ENCODE measurements at regions not wholly inside any gene's neighbourhood (a gene's known extent, or its start where the extent isn't known, plus 50 kb on each side); places are given as distances from the start of the nearest gene placed in this dataset.
"Not testable (repeated sequence)": the region's sequence is repeated elsewhere in the genome, so short reads cannot be mapped to it uniquely, and the experiment has no call there.

DNA sequence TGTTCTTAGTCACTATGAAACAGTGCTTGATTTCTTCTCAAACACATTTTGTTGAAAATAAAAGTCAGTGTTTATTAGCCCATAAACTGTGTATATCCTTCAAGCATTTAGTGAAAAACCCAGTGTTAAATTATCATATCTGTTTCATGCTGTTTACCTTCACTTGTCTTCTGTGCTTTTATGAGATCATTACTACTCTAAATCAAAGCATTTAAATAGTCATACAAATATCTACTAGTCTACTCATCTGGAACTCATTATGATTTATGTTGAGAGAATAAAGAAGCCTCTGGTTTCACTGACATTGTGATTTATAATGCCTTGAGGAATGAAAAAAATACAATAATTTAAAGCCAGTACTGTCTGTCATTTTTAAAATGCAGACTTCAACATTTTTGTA, 366.5 kb downstream of the SLCO4C1 start:
- DNase-seq: no peak

DNA sequence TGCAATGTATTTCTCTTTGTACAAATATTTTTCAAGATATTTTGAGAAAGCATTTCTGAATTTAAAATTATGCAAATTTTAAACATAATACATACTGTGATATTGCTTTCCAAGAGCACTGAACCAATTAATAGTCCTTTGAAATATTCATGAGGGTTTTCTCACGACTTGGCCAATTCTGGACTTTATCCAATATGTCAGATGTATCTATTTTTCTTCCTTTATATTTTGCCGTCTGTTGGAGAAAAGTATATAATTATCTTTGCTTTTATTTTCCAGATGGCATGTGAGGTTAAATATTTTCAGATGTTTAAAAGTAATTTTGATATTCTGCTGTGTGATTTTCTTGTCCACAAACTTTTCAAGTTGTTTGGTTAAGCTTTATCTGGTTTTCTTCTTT, 378.9 kb downstream of the SLCO4C1 start:
- DNase-seq: no peak

DNA sequence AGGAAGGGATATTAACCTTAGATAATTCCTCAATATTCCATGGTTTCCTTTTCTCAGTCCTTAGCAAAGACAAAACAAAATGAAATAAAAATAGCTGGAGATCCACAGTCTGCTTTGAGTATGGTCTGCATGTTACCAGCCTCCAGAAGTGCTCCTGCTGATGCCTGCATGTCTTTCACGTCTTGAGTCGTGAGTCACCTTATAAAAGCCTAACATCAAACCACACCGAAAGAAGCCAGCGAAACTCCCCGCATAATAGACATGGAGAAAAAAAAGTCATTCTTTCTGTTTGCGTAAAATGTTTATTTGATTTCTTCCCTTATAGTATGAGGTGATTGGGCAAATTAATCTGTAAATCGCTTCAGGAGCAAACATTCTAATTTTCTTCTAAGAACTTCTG, 380.5 kb downstream of the SLCO4C1 start:
- DNase-seq: no peak

DNA sequence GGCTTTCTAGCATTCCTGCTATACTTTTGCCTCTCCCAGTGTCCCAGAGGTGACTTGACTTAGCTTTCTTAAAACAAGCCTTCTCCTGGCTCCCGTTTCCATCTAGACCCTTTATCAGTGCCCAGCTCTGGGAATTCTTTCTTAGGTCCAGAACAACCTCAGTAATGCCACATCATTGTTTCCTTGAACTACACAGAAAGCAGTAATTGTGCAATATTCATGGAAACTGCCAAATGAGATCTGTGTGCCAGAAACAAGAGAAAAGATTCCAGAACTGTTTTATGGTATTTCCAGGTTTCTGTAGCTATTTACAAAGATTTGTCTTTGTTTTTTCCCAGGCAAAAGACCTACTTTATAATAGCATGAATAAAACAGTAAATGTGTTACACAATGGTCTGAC, 391.3 kb downstream of the SLCO4C1 start:
- no peak for DNase-seq

DNA sequence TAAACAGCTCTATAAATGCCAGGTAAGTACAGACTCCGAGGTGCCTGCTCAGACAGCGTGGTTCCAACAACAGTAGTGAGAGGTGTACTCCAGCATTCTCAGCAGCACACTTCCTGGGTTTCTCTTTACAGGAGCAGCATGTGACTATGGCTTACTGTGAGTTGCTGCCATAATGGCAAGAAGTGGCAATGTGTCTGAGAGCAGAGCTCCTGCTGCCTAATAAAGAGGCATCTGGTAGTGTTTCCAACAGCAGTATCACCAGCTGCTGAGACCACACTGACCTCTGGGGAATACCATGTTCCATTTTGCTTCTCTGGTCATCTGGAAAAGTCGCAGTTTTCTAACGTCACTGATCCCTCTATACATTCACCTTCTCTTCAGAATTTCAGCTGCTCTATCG, 398.2 kb downstream of the SLCO4C1 start:
- DNase-seq: no peak

DNA sequence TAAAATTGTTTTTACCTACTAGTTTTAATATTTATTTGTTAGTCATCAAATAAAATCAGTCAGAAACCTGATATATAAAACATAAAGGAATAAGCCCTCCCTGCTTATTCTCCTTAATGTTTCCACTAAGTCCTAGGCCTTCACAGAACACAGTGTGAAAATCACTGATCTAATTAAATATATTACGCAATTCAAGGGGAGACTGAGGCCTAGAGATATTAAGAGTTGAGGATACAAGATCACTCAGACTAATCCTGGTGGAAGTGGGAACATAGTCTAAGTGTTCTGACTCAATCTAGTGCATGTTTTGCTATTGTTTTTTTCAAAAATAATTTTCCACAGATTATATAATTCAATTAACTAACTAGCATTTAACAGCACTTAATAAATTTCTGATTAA, 401.1 kb downstream of the SLCO4C1 start:
- no peak for DNase-seq

DNA sequence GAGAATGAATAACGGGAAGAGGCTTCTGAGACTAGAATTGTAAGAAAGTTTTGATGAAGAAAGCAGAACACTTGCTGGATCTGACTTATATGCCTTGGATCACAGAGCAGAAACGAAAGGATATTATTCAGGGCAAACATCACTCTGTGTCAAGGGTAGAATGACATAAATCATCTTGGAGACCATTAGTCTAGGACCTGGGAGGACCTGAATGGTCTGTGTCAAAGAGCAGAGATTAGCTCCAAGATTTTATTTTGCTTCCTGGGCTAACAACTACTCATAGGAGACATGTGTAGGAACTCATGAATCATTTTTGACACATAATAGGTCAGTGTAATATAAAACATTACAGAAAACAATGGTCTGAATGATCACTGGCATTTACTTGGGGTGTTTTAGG, 417.9 kb downstream of the SLCO4C1 start:
- no peak for DNase-seq

DNA sequence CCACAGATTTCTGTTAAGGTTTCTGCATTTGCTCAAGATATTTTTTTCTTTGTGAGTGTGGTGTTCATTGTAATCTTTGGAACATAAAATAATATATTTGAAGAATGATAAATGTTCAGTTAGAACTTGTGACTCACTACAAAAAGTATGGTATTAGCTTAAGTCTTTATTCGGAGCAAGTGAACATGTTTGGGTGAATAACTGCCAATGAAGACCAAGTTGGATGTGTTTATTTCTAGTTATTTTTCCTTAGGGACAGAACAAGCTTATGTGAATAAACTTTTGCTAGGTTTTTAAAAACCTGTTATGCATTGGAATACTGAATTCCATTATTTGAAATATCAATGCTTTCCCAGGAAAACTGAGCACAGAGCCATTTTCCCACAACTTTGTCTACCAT, 418.6 kb downstream of the SLCO4C1 start:
- no peak for DNase-seq

DNA sequence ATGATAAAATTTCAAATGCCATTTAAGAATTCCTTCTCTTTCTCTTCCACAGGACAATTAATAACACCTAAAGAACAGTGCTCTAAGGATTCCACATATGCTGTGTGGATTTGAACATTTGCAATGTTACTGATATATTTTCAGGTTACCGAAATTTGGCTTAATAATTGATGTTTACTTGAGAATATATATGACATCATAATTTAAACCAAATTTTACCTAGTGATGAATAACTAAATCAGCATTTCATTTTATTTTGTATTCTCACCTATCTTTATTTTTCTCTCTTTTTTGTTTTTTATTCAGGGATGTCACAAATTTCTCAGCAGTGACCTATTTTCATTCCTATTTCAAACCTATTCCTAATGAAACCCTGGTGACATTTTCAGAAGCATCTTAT, 429.6 kb downstream of the SLCO4C1 start:
- DNase-seq: no peak

DNA sequence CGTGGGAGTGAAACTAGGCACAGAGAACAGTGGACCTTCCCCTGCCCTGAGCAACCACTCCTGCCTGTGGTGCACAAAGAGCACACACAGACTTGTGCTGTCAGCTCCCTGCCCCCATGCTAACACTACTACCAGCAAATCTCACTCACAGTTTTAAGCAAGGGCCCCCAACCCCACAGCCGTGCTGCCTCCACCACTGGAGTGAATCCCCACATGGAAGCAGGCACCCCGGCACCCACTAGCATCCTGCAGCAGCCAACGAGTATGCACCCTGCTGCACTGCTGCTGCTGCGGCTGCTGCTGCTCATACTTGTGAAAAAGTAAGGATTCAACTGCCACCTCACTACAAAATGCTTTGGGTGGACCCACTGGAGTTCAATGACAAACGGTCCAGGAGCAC, 435.5 kb downstream of the SLCO4C1 start:
- no peak for DNase-seq

DNA sequence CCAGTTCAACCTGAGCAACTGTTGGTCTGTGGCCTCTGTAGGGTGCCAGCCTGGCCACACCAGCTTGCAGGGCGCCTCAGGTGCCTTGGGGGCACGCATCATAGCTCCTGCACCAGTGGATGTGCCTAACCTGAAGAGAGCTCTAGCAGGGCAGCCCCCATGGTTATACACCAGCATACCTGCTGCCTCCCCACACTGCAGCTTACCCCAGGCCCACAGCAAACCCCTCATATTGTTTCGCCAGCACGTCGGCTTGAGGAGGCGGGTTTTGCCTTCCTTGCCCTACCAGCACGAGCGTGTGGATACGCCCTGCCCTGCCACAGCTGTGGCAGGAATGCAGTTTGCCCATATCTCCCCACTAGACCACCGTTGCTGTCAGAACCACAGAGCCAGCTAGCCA, 435.9 kb downstream of the SLCO4C1 start:
- DNase-seq: no peak

DNA sequence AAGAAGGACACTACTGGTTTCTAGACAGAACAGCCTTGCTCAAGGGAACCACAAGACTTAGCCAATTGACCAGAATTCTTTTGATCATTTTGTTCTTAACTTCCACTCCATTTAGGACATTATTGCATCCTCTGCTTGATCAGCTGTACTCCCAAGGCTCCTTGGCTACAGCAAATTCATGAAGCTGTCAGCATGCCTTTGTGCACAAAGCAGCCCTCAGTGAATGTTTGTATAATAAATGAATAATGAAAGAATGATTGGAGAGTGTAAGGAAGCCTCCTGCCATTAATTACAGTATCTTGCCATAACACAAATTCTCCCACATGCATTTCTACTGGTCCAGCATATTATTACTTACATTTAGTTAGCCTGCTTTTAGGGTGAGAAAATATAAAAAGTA, 449.6 kb downstream of the SLCO4C1 start:
- no peak for DNase-seq

DNA sequence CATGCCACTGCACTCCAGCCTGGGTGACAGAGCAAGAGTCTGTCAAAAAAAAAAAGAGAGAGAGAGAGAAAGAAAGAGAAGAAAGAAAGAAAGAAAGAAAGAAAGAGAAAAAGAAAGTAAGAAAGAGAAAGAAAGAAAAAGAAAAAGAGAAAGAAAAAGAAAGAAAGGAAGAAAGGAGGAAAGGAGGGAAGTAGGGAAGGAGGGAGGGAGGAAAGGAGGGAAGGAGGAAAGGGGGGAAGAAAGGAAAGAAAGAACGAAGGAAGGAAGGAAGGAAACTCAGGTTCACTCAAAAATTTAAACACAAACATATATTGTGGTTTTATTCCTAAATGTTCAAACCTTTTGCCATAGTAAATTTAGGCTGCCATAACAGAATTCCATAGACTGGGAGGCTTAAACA, 453.0 kb downstream of the SLCO4C1 start:
- no peak for DNase-seq

DNA sequence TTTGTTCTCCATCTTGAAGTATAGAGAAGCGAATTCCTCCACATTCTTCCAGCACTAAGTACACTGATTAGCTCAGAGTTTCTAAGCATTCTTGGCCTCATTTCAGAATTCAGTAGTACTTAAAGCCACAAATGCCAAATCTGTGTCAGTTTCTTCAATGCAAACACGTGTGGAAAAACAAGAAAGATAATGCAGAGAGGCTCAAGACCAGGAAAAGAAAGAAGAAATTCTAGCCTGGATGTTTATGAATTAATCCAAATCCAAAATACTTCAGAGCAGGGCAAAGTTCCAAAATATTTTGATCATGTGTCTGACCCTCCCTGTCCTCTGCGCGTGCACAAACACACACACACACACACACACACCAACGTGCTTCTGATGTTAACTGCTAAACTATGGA, 457.6 kb downstream of the SLCO4C1 start:
- DNase-seq: no peak

DNA sequence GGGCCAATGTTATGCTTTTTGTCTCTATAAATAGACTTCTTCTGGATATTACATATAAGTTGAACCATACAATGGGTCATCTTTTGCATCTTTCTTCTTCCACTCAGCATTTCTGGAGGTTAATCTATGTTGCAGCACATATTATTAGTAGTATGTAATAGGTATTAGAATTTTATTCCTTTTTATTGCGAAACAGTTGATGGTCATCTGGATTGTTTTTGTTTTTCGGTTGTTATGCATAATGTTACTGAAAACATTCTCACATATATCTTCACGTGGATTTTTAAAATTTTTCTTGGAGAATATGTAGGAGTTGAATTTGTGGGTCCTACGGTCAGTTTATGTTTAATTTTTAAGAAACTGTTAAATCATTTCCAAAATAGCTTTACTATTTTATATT, 466.8 kb downstream of the SLCO4C1 start:
- no peak for DNase-seq

DNA sequence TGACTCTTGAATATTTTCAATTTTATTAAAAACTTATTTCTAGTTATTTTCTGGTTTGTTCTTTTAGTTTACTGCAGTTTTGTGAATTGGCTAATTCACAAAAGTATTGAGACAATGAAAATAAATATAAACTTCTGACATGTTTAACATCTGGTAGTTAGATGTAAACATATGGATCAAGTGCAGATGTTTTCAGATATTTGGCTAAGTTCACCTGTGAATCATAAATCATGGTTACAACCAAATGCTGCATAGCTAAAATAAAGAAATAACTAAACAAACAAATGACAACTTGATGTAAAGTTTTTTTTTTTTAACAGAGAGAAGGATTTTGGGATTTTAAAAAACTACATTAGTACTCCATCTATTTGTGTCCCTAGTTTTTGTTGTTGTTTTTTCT, 484.6 kb downstream of the SLCO4C1 start:
- DNase-seq: no peak

DNA sequence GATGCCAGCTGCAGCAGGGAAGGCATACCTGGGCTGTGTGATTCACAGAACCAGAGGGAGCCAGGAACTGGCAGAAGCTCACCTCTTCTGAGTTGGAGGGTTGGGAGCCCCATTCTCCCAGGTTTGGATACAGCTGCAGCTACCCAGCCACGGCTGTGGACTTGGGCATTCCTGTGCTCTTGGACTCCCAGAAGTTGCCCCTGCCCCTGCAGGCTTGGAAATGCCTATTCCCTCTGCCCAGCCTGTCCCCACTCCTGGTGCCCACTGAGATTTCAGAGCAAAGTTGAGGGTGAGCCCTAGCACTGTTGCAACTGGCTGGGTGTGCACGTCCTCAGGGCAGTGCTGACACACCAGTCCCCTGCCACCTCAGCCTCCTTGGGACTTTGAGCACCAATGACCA, 489.7 kb downstream of the SLCO4C1 start:
- no peak for DNase-seq

DNA sequence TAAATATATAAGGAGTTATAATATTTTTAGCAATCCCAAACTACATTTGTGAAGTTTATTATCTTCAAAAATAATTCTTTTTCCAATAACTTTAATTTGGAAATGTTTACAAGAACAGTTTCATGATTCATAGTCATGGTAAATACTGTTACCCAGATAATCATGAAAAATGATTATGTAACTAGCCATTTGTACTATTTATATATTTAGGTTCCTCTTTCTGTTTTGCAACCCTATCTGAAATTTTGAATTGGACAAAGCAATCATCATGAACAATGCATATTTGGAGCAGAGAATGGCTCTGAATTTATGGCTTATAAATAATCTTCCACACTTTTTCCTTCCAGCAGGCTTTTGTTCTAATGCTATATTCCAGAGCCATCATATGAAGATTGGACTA, 499.7 kb downstream of the SLCO4C1 start:
- DNase-seq: no peak

DNA sequence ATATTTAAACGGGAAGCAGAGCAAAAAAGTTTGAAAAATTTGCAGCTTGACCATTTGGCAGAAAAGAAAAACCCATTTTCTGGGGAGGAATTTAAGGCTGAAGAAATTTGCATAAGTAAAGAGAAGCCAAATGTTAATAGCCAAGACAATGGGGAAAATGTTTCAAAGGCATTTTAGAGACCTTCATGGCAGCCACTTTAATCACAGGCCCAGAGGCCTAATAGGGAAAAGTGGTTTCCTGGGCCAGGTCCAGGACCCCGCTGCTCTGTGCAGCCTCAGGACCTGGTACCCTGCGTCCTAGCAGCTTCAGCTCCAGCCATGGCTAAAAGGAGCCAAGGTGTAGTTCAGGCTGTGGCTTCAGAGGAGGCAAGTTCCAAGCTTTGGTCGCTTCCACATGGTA, 507.3 kb downstream of the SLCO4C1 start:
- no peak for DNase-seq

DNA sequence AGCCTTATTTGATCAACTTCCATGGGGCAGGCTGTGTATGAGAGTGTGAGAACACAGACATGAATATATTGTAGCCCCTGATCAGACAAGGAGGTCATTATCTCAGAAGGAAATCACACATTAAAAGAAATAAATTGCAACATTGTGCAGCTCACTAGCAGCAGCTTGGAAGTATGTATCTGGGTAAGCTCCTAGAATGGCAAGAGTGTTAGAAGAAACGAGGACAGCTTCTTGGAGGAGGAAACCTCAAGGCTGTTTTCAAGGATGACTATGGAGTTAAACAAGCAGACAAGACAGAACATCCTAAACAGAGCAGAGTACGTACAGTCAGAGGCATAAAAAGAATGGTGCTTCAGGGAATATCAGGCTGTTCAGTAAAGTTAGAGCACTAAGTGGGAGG, 511.0 kb downstream of the SLCO4C1 start:
- no peak for DNase-seq

DNA sequence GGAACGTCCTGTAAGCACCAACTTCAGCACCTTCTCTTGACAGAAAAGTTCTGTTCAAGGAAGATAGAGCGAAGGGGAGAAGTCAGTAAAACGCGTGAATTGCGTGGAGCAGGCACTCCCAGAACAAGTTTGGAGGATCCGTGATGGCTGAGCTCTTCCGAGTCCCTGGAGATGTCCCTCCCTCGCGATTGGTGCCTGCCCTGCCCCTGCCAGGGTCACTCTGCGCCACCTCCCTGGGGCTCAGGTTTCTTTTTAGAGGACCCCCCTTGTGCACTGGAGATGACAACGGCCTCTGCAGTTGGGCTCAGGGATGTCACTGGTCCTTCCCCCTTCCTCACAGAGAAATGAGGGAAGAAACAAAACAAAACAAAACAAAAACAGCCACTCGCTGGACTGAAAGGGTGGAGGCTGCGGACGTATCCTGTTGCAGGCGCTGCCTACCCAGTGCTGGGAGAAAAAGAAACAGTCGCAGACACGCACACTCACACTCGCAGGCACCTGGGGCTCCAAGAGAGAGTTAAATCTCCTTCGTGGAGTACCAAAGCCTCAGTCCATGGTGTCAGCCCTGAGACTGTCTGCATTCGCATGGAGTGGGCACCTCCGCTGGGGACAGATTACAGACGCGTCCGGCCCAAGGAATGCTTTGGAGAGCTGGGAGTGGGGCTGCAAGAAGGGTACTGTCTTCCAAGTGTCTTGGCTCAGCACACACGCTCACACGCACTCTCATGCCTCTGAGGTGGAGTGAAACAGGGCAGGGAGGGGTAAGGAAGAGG, 512.7 kb downstream of the SLCO4C1 start:
- no peak for DNase-seq

DNA sequence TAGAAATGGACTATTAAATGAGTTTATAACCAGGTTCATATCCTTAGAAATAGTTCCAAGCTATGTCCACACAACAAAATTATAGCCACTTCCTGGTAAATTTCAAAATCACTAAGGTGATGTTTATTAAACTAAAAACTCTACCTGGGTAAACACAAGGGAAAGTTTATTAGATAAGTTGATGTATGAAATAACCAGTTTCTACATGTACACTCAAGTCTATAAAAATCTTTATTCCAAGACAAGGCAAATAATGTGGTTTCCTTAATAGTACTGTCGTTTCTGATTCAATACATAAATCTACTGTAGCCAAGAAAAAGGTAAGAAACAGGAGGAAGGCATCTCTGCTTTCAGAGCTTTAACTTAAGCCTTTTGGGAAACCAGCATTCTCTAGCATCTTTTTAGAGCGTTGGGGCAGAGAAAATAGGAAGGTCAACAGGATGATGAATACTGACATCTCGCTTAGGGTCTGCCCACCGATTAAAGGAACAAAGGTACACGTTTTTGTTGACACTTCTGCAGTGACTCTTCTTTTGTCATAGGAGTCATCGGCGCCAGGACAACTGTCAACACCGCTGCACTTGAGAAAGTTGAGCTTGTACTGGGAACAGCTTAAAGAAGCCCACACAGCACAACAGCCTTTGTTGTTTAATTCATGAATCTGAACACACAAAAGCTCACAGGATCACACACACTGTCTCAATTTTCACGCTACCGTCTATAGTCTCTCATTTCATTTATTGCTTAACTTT, 513.6 kb downstream of the SLCO4C1 start:
- DNase-seq: no peak

DNA sequence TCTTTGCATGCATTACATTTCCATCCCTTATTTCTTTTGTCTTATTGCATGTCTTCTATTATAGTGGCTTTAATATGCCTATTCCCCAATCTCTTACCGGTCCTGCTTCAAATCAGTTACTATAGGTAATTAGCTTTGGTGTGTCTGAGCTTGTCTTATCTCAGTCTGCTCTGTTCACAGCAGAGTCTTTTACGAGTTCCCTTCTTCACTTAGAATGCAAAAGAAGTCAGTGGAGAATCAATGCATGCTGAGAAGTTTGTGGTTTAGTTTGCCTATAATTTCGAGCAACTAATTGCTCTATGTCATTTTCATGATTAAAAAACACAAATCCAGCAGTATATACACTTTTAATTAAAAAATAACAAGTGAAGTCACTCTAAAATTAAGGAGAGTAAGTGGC, 545.0 kb downstream of the SLCO4C1 start:
- DNase-seq: no peak

DNA sequence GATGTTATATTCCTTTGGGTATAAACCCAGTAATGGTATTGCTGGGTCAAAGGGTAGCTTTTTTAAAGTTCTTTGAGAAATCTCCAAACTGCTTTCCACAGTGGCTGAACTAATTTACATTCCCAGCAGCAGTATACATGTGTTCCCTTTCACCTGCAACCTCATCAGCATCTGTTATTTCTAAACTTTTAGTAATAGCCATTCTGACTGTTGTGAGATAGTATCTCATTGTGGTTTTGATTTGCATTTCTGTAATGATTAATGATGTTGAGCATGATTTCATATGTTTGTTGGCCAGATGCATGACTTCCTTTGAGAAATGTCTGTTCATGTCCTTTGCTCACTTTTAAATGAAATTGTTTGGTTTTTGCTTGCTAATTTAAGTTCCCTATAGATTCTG, 553.1 kb downstream of the SLCO4C1 start:
- not testable (repeated sequence) for DNase-seq

DNA sequence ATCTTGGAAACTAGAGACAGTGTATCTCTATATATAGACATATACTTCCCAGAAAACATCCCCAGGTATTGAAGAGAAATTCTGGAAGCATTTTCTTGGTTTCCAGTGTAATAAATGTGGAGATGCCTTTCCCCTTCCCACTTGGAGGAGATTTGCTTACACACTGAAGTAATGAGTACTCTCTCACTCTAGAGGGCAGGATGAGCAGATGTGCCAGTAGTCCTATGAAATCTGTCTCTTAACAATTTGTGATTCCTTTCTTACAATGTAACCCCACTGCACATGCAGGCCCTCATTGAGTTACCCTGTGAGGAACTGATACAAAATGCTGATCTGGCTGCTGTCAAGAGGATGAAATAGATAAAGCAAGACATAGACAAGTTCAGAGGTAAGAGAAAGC, 567.2 kb downstream of the SLCO4C1 start:
- no peak for DNase-seq

Data from bone marrow (tissue), 2 donors.